ENCODE measurements at regions not wholly inside any gene's neighbourhood (a gene's known extent, or its start where the extent isn't known, plus 50 kb on each side); places are given as distances from the start of the nearest gene placed in this dataset.

DNA sequence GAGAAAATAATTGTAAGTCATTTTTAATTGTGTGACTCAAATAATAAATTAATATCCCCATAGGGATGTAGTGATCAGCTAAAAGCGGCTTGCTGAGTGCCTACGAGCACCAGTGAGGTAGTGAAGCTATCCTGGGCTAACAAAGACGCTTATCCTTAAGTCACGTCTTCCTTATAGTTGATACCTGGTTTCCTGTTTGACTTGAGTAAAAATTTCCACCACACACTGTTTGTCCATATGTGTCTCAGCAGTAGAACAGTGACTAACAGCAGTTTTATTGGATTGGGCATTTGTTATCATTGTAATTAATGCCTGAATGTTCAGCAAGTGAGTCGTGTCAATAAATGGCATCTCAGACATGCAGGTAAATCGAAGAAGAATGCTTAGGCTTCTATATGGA, 241.1 kb downstream of the GRXCR1 start:
- TF ChIP-seq ZNF274 (IDR thresholded peaks at IDR 0.05; ENCODE audit: low read length) = no peak
- TF ChIP-seq ZNF274 (tag by site-specific recombination; IDR thresholded peaks at IDR 0.05; ENCODE audit: borderline replicate concordance) = no peak
- no peak for TF ChIP-seq KLF1 (tag by site-specific recombination; IDR thresholded peaks at IDR 0.05)
- no peak for TF ChIP-seq ZNF747 (tag by site-specific recombination; IDR thresholded peaks at IDR 0.05)
- no peak for TF ChIP-seq YY1 (tag by site-specific recombination; IDR thresholded peaks at IDR 0.05)
- TF ChIP-seq, protein P1, sequence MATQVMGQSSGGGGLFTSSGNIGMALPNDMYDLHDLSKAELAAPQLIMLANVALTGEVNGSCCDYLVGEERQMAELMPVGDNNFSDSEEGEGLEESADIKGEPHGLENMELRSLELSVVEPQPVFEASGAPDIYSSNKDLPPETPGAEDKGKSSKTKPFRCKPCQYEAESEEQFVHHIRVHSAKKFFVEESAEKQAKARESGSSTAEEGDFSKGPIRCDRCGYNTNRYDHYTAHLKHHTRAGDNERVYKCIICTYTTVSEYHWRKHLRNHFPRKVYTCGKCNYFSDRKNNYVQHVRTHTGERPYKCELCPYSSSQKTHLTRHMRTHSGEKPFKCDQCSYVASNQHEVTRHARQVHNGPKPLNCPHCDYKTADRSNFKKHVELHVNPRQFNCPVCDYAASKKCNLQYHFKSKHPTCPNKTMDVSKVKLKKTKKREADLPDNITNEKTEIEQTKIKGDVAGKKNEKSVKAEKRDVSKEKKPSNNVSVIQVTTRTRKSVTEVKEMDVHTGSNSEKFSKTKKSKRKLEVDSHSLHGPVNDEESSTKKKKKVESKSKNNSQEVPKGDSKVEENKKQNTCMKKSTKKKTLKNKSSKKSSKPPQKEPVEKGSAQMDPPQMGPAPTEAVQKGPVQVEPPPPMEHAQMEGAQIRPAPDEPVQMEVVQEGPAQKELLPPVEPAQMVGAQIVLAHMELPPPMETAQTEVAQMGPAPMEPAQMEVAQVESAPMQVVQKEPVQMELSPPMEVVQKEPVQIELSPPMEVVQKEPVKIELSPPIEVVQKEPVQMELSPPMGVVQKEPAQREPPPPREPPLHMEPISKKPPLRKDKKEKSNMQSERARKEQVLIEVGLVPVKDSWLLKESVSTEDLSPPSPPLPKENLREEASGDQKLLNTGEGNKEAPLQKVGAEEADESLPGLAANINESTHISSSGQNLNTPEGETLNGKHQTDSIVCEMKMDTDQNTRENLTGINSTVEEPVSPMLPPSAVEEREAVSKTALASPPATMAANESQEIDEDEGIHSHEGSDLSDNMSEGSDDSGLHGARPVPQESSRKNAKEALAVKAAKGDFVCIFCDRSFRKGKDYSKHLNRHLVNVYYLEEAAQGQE (tag by site-specific recombination; IDR thresholded peaks at IDR 0.05) = no peak
- TF ChIP-seq TSHZ1 (tag by site-specific recombination; IDR thresholded peaks at IDR 0.05; ENCODE audit: borderline replicate concordance) = no peak
- TF ChIP-seq SALL2 (tag by site-specific recombination; IDR thresholded peaks at IDR 0.05; ENCODE audit: borderline replicate concordance) = no peak
- TF ChIP-seq ZSCAN5A (tag by site-specific recombination; IDR thresholded peaks at IDR 0.05) = no peak
- no peak for TF ChIP-seq CTCF (tag by site-specific recombination; IDR thresholded peaks at IDR 0.05)
